ENCODE measurements at regions not wholly inside any gene's neighbourhood (a gene's known extent, or its start where the extent isn't known, plus 50 kb on each side); places are given as distances from the start of the nearest gene placed in this dataset.

GRCh38 chr19:30309176-30309575 lies 63.0 kb upstream of the ZNF536 start:
- Mint-ChIP-seq H3K9me3 (peaks cover 8% of the 10 kb centered on the region), H3K36me3 (ENCODE audit: low read depth) (no peaks in the 10 kb centered on the region), H3K27ac (no peak overlapping the region), H3K27me3 (no peaks in the 10 kb centered on the region), H3K4me1 (ENCODE audit: low read depth) (no peaks in the 10 kb centered on the region), H3K4me3 (no peak overlapping the region)

GRCh38 chr19:30309905-30310601 lies 62.1 kb upstream of the ZNF536 start:
- no peaks in the 10 kb centered on the region for H3K36me3 Mint-ChIP-seq (ENCODE audit: low read depth)
- no peaks in the 10 kb centered on the region for H3K4me1 Mint-ChIP-seq (ENCODE audit: low read depth)
- H3K27ac Mint-ChIP-seq = no peak overlapping the region
- H3K27me3 Mint-ChIP-seq = peaks cover 2% of the 10 kb centered on the region
- peaks cover 10% of the 10 kb centered on the region for H3K9me3 Mint-ChIP-seq
- no peak overlapping the region for H3K4me3 Mint-ChIP-seq

GRCh38 chr19:30310602-30311263 lies 61.5 kb upstream of the ZNF536 start:
- peaks cover 4% of the 10 kb centered on the region for H3K27me3 Mint-ChIP-seq
- H3K4me3 Mint-ChIP-seq = no peak overlapping the region
- no peak overlapping the region for H3K27ac Mint-ChIP-seq
- H3K36me3 Mint-ChIP-seq (ENCODE audit: low read depth) = no peaks in the 10 kb centered on the region
- peaks cover 13% of the 10 kb centered on the region for H3K9me3 Mint-ChIP-seq
- no peaks in the 10 kb centered on the region for H3K4me1 Mint-ChIP-seq (ENCODE audit: low read depth)

- Mint-ChIP-seq H3K9me3 (peaks cover 13% of the 10 kb centered on the region), H3K36me3 (ENCODE audit: low read depth) (no peaks in the 10 kb centered on the region), H3K27me3 (peaks cover 4% of the 10 kb centered on the region), H3K27ac (no peak overlapping the region), H3K4me1 (ENCODE audit: low read depth) (no peaks in the 10 kb centered on the region), H3K4me3 (no peak overlapping the region)
These were observed 60.3 kb upstream of the ZNF536 start for GRCh38 chr19:30311911-30312310.

- H3K9me3 Mint-ChIP-seq = peaks cover 13% of the 10 kb centered on the region
- no peak overlapping the region for H3K27ac Mint-ChIP-seq
- H3K36me3 Mint-ChIP-seq (ENCODE audit: low read depth) = no peaks in the 10 kb centered on the region
- no peak overlapping the region for H3K4me3 Mint-ChIP-seq
- H3K27me3 Mint-ChIP-seq = peaks cover 4% of the 10 kb centered on the region
- H3K4me1 Mint-ChIP-seq (ENCODE audit: low read depth) = no peaks in the 10 kb centered on the region
These were observed 59.4 kb upstream of the ZNF536 start for GRCh38 chr19:30312582-30313352.

- peaks cover 4% of the 10 kb centered on the region for H3K27me3 Mint-ChIP-seq
- no peaks in the 10 kb centered on the region for H3K36me3 Mint-ChIP-seq (ENCODE audit: low read depth)
- H3K9me3 Mint-ChIP-seq = peaks cover 8% of the 10 kb centered on the region
- no peak overlapping the region for H3K4me3 Mint-ChIP-seq
- no peak overlapping the region for H3K27ac Mint-ChIP-seq
- H3K4me1 Mint-ChIP-seq (ENCODE audit: low read depth) = no peaks in the 10 kb centered on the region
These were observed 58.8 kb upstream of the ZNF536 start for GRCh38 chr19:30313353-30313750.

- H3K36me3 Mint-ChIP-seq (ENCODE audit: low read depth) = no peaks in the 10 kb centered on the region
- H3K27ac Mint-ChIP-seq = no peak overlapping the region
- no peaks in the 10 kb centered on the region for H3K4me1 Mint-ChIP-seq (ENCODE audit: low read depth)
- peaks cover 4% of the 10 kb centered on the region for H3K27me3 Mint-ChIP-seq
- H3K4me3 Mint-ChIP-seq = no peak overlapping the region
- H3K9me3 Mint-ChIP-seq = peaks cover 8% of the 10 kb centered on the region
These were observed 58.0 kb upstream of the ZNF536 start for GRCh38 chr19:30314056-30314804.

GRCh38 chr19:30314805-30315155 lies 57.4 kb upstream of the ZNF536 start:
- no peak overlapping the region for H3K27ac Mint-ChIP-seq
- H3K4me1 Mint-ChIP-seq (ENCODE audit: low read depth) = no peaks in the 10 kb centered on the region

GRCh38 chr19:30315159-30315558 lies 57.0 kb upstream of the ZNF536 start:
- H3K27me3 Mint-ChIP-seq = peaks cover 4% of the 10 kb centered on the region
- H3K4me1 Mint-ChIP-seq (ENCODE audit: low read depth) = no peaks in the 10 kb centered on the region
- H3K4me3 Mint-ChIP-seq = no peak overlapping the region
- H3K36me3 Mint-ChIP-seq (ENCODE audit: low read depth) = no peaks in the 10 kb centered on the region
- peaks cover 5% of the 10 kb centered on the region for H3K9me3 Mint-ChIP-seq
- no peak overlapping the region for H3K27ac Mint-ChIP-seq

More at GRCh38 chr19:30314805-30315155, 57.4 kb upstream of the ZNF536 start:
- Mint-ChIP-seq H3K27me3 (peaks cover 4% of the 10 kb centered on the region), H3K9me3 (peaks cover 5% of the 10 kb centered on the region), H3K4me3 (no peak overlapping the region), H3K36me3 (ENCODE audit: low read depth) (no peaks in the 10 kb centered on the region)

- Mint-ChIP-seq H3K27ac (no peak overlapping the region), H3K36me3 (ENCODE audit: low read depth) (no peaks in the 10 kb centered on the region), H3K4me3 (no peak overlapping the region)
These were observed 56.1 kb upstream of the ZNF536 start for GRCh38 chr19:30316000-30316491.

GRCh38 chr19:30316560-30317106 lies 55.6 kb upstream of the ZNF536 start:
- Mint-ChIP-seq H3K27me3 (peaks cover 4% of the 10 kb centered on the region), H3K9me3 (peaks cover 5% of the 10 kb centered on the region), H3K27ac (no peak overlapping the region), H3K36me3 (ENCODE audit: low read depth) (no peaks in the 10 kb centered on the region), H3K4me1 (ENCODE audit: low read depth) (no peaks in the 10 kb centered on the region), H3K4me3 (no peak overlapping the region)

More at GRCh38 chr19:30316000-30316491, 56.1 kb upstream of the ZNF536 start:
- peaks cover 4% of the 10 kb centered on the region for H3K27me3 Mint-ChIP-seq
- no peaks in the 10 kb centered on the region for H3K4me1 Mint-ChIP-seq (ENCODE audit: low read depth)
- H3K9me3 Mint-ChIP-seq = peaks cover 5% of the 10 kb centered on the region

- no peaks in the 10 kb centered on the region for H3K36me3 Mint-ChIP-seq (ENCODE audit: low read depth)
- peaks cover 5% of the 10 kb centered on the region for H3K9me3 Mint-ChIP-seq
- no peaks in the 10 kb centered on the region for H3K4me1 Mint-ChIP-seq (ENCODE audit: low read depth)
- H3K4me3 Mint-ChIP-seq = no peak overlapping the region
- peaks cover 4% of the 10 kb centered on the region for H3K27me3 Mint-ChIP-seq
- H3K27ac Mint-ChIP-seq = no peak overlapping the region
These were observed 54.8 kb upstream of the ZNF536 start for GRCh38 chr19:30317403-30317802.

GRCh38 chr19:30318261-30318660 lies 53.9 kb upstream of the ZNF536 start:
- H3K27ac Mint-ChIP-seq = no peak overlapping the region
- H3K9me3 Mint-ChIP-seq = peaks cover 5% of the 10 kb centered on the region

GRCh38 chr19:30318936-30319335 lies 53.2 kb upstream of the ZNF536 start:
- Mint-ChIP-seq H3K27me3 (peaks cover 4% of the 10 kb centered on the region), H3K4me1 (ENCODE audit: low read depth) (no peaks in the 10 kb centered on the region), H3K9me3 (peaks cover 6% of the 10 kb centered on the region), H3K4me3 (no peak overlapping the region), H3K36me3 (ENCODE audit: low read depth) (no peaks in the 10 kb centered on the region), H3K27ac (no peak overlapping the region)

More at GRCh38 chr19:30318261-30318660, 53.9 kb upstream of the ZNF536 start:
- Mint-ChIP-seq H3K36me3 (ENCODE audit: low read depth) (no peaks in the 10 kb centered on the region), H3K27me3 (peaks cover 4% of the 10 kb centered on the region), H3K4me1 (ENCODE audit: low read depth) (no peaks in the 10 kb centered on the region), H3K4me3 (no peak overlapping the region)

Measured in stimulated activated naive CD8-positive, alpha-beta T cell treated with anti-CD3 and anti-CD28 coated beads, Interleukin-15, Interleukin-2, amounts not matched to agents 100 ng/mL and 50 ng/mL, for 24 hours (primary cell).